ENCODE measurements at regions not wholly inside any gene's neighbourhood (a gene's known extent, or its start where the extent isn't known, plus 50 kb on each side); places are given as distances from the start of the nearest gene placed in this dataset.

- Histone ChIP-seq H3K27ac (no peak overlapping the region), H3K9me3 (no peaks in the 10 kb centered on the region), H3K4me3 (no peak overlapping the region), H3K36me3 (no peaks in the 10 kb centered on the region), H3K4me1 (replicated peaks) (no peaks in the 10 kb centered on the region), H3K27me3 (replicated peaks; ENCODE audit: insufficient read depth) (no peaks in the 10 kb centered on the region)
- TF ChIP-seq POLR2A (IDR thresholded peaks at IDR 0.05) (no peak), POLR2AphosphoS5 (IDR thresholded peaks at IDR 0.05) (no peak), CTCF (IDR thresholded peaks at IDR 0.05) (no peak)
- no peak for DNase-seq (ENCODE audit: low spot score)
- WGBS: 76% methylated on average over 4 of the region's 4 CpGs
- intact Hi-C loops (cut with DNase I): no loop called here
These were observed 61.1 kb upstream of the TNRC6B start for GRCh38 chr22:40116496-40117200.

GRCh38 chr22:40118979-40119378 is 58.7 kb upstream of the TNRC6B start:
- Histone ChIP-seq H3K4me3 (no peak overlapping the region), H3K9me3 (no peaks in the 10 kb centered on the region), H3K27ac (no peak overlapping the region), H3K27me3 (replicated peaks; ENCODE audit: insufficient read depth) (no peaks in the 10 kb centered on the region), H3K4me1 (replicated peaks) (no peaks in the 10 kb centered on the region), H3K36me3 (no peaks in the 10 kb centered on the region)
- DNase-seq (ENCODE audit: low spot score): no peak
- intact Hi-C loops (cut with DNase I): no loop called here
- 94% methylated on average over 8 of the region's 8 CpGs for WGBS
- TF ChIP-seq POLR2A (IDR thresholded peaks at IDR 0.05) (no peak), POLR2AphosphoS5 (IDR thresholded peaks at IDR 0.05) (no peak), CTCF (IDR thresholded peaks at IDR 0.05) (no peak)

- Histone ChIP-seq H3K4me1 (replicated peaks) (no peaks in the 10 kb centered on the region), H3K9me3 (no peaks in the 10 kb centered on the region), H3K36me3 (no peaks in the 10 kb centered on the region), H3K27me3 (replicated peaks; ENCODE audit: insufficient read depth) (no peaks in the 10 kb centered on the region), H3K4me3 (no peak overlapping the region), H3K27ac (no peak overlapping the region)
- WGBS: 90% methylated on average over 4 of the region's 4 CpGs
- TF ChIP-seq POLR2AphosphoS5 (IDR thresholded peaks at IDR 0.05) (no peak), CTCF (IDR thresholded peaks at IDR 0.05) (no peak), POLR2A (IDR thresholded peaks at IDR 0.05) (no peak)
- intact Hi-C loops (cut with DNase I): no loop called here
- no peak for DNase-seq (ENCODE audit: low spot score)
These were observed 56.9 kb upstream of the TNRC6B start for GRCh38 chr22:40120848-40121247.

DNA sequence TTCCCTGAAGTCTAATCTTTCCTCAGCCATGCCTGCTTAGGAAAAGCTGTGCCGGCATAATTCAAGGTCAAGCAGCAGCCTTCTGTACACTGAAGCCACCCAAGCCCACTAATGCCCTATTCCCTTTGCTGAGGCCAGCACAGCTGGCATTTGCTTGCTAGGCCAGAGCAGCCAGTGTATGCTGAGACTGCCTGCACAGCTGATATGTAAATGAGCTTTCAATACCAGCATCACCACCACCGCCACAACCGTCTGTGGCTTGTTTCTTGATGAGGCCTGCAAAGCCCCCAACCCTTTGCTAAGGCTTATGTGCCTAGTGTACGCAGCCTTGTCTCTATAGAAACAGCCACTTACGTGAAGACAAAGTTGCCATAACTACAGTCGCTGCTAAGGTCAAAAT is 56.3 kb upstream of the TNRC6B start:
- H3K27ac ChIP-seq: no peak overlapping the region
- H3K4me3 ChIP-seq: no peak overlapping the region
- H3K4me1 ChIP-seq (replicated peaks): no peaks in the 10 kb centered on the region
- H3K36me3 ChIP-seq: no peaks in the 10 kb centered on the region
- H3K9me3 ChIP-seq: no peaks in the 10 kb centered on the region
- TF ChIP-seq CTCF (IDR thresholded peaks at IDR 0.05) (no peak), POLR2AphosphoS5 (IDR thresholded peaks at IDR 0.05) (no peak), POLR2A (IDR thresholded peaks at IDR 0.05) (no peak)
- DNase-seq (ENCODE audit: low spot score): no peak
- 94% methylated on average over 6 of the region's 6 CpGs for WGBS
- intact Hi-C loops (cut with DNase I): no loop called here
- H3K27me3 ChIP-seq (replicated peaks; ENCODE audit: insufficient read depth): no peaks in the 10 kb centered on the region

- 95% methylated on average over 5 of the region's 5 CpGs for WGBS
- DNase-seq (ENCODE audit: low spot score): no peak
- Histone ChIP-seq H3K4me3 (no peak overlapping the region), H3K9me3 (no peaks in the 10 kb centered on the region), H3K27me3 (replicated peaks; ENCODE audit: insufficient read depth) (no peaks in the 10 kb centered on the region), H3K4me1 (replicated peaks) (no peaks in the 10 kb centered on the region), H3K36me3 (no peaks in the 10 kb centered on the region), H3K27ac (no peak overlapping the region)
- no peak for TF ChIP-seq POLR2A (IDR thresholded peaks at IDR 0.05)
- TF ChIP-seq POLR2AphosphoS5 (IDR thresholded peaks at IDR 0.05): no peak
- no peak for TF ChIP-seq CTCF (IDR thresholded peaks at IDR 0.05)
- intact Hi-C loops (cut with DNase I): no loop called here
These were observed 54.9 kb upstream of the TNRC6B start for GRCh38 chr22:40122792-40123191.

All from prostate gland (tissue), 2 donors.